K562 (cell line): ENCODE measurements at regions not wholly inside any gene's neighbourhood (a gene's known extent, or its start where the extent isn't known, plus 50 kb on each side); places are given as distances from the start of the nearest gene placed in this dataset.

Source experiments
- ATAC-seq: fragments of 200-7000 bp; cut with Tn5 transposase; 3 replicates; pipeline ENCODE4 v1.9.1; 2020; ENCODE audit warnings: moderate library complexity
- BruUV-seq: library from RNA; stranded (reverse); fragments of 400-500 nt; replicated peaks from 2 replicates; lab custom pipeline; 2021; lab: Mats Ljungman, UMichigan
- CTCF ChIA-PET: fragments of 300-600 bp; formaldehyde crosslinking; extraction: SDS; loops from one replicate; lab custom pipeline; 2021; ENCODE audit warnings: low intra/inter-chr PET ratio; lab: Yijun Ruan, JAX
- POLR2A ChIA-PET: fragments of 300-600, 350-650 bp; sonication (Branson Sonifier 250); formaldehyde crosslinking; extraction: SDS; loops from one replicate; lab custom pipeline; 2021; ENCODE audit warnings: antibody characterized with exemption, inconsistent platforms; lab: Yijun Ruan, JAX
- DNase-seq, 4 experiments: peaks; one replicate each; pipeline versions ENCODE4 v3.0.0 to v3.0.0-alpha.2; 2011 to 2018; ENCODE audit warnings: low spot score in 3 of 4, mixed read lengths in 3 of 4; ENCODE audit errors: extremely low read depth in 1 of 4
- FAIRE-seq: peaks from 2 replicates; lab custom pipeline; 2011; peaks lifted over from hg19 to GRCh38; lab: Jason Lieb, UNC
- H2AFZ ChIP-seq: 2 replicates; pipeline ENCODE4 v1.6.0; 2011; ENCODE audit warnings: low read depth, low read length, control low read depth, inconsistent platforms
- H3K27ac ChIP-seq: fragments of 200-600 bp; 3 replicates; pipeline ENCODE4 v1.8.0; 2011; ENCODE audit warnings: low read depth, mild to moderate bottlenecking, control low read depth, inconsistent platforms, low read length, moderate library complexity, mixed read lengths; ENCODE audit errors: extremely low read depth
- H3K27me3 ChIP-seq, 2 experiments: fragments of 300-600 bp in 1 of 2; 2 replicates in 1 of 2; 3 replicates in 1 of 2; pipeline versions ENCODE4 v1.6.0 to v1.8.0; 2011; ENCODE audit warnings: inconsistent platforms in 2 of 2, low read length in 2 of 2, mild to moderate bottlenecking in 1 of 2, mixed read lengths in 1 of 2, moderate library complexity in 1 of 2; ENCODE audit not compliant: control insufficient read depth in 2 of 2, insufficient read depth in 2 of 2
- H3K36me3 ChIP-seq: fragments of 300-600 bp; 3 replicates; pipeline ENCODE4 v1.8.0; 2011; ENCODE audit warnings: mild to moderate bottlenecking, low read length, inconsistent platforms; ENCODE audit not compliant: control insufficient read depth, insufficient read depth
- H3K4me1 ChIP-seq, 2 experiments: fragments of 200-600 bp in 1 of 2; replicated peaks in 1 of 2; 2 replicates in 1 of 2; 3 replicates in 1 of 2; pipeline versions ENCODE4 v1.5.1 to v1.8.0; 2011; ENCODE audit warnings: inconsistent platforms in 2 of 2, low read length in 2 of 2, mild to moderate bottlenecking in 1 of 2, mixed read lengths in 1 of 2, moderate library complexity in 1 of 2; ENCODE audit not compliant: control insufficient read depth in 2 of 2, insufficient read depth in 2 of 2
- H3K4me2 ChIP-seq: 2 replicates; pipeline ENCODE4 v1.6.1; 2011; ENCODE audit warnings: low read length, control low read depth, inconsistent platforms, mixed read lengths; ENCODE audit not compliant: insufficient read depth
- H3K4me3 ChIP-seq: fragments of 200-600 bp; sonication (generic), shearing (Covaris generic); 2 replicates; pipeline ENCODE4 v1.5.1; 2016; ENCODE audit warnings: control low read depth, inconsistent platforms
- H3K79me2 ChIP-seq: fragments of 200-600 bp; 3 replicates; pipeline ENCODE4 v1.8.0; 2011; ENCODE audit warnings: low read length, inconsistent platforms; ENCODE audit not compliant: control insufficient read depth, insufficient read depth
- H3K9ac ChIP-seq, 2 experiments: 2 replicates each; pipeline versions ENCODE4 v1.6.0 to v1.6.1; 2011; ENCODE audit warnings: low read depth in 2 of 2, low read length in 2 of 2, control low read depth in 1 of 2, inconsistent platforms in 1 of 2, mild to moderate bottlenecking in 1 of 2, mixed read lengths in 1 of 2; ENCODE audit not compliant: insufficient read depth in 1 of 2
- H3K9me1 ChIP-seq: one replicate; pipeline ENCODE4 v1.6.0; 2011; ENCODE audit warnings: inconsistent platforms, mild to moderate bottlenecking, low read length, moderate library complexity; ENCODE audit not compliant: control insufficient read depth, insufficient read depth
- H3K9me3 ChIP-seq: replicated peaks from 2 replicates; pipeline ENCODE4 v1.5.1; 2011; ENCODE audit warnings: low read depth, low read length, inconsistent platforms; ENCODE audit not compliant: control insufficient read depth, insufficient read depth
- H4K20me1 ChIP-seq: replicated peaks from 2 replicates; pipeline ENCODE4 v1.6.1; 2011; ENCODE audit warnings: low read length, inconsistent platforms, mixed read lengths; ENCODE audit not compliant: control insufficient read depth, insufficient read depth
- CBFA2T3 ChIP-seq: fragments of 450-650 bp; IDR thresholded peaks from 2 replicates; pipeline ENCODE4 v1.6.1; 2017
- GABPB2 ChIP-seq: fragments of 250-450 bp; sonication (Bioruptor Pico); conservative IDR thresholded peaks from 2 replicates; pipeline ENCODE4 v1.5.1; 2021; ENCODE audit warnings: mild to moderate bottlenecking
- MEF2D ChIP-seq: conservative IDR thresholded peaks from 2 replicates; pipeline ENCODE4 v1.6.1; 2016; ENCODE audit warnings: low read depth, missing genetic modification characterization, missing compliant biosample characterization
- MITF ChIP-seq: IDR thresholded peaks from 2 replicates; pipeline ENCODE4 v1.6.1; 2014; ENCODE audit warnings: antibody characterized with exemption
- TBP ChIP-seq: optimal IDR thresholded peaks from 2 replicates; pipeline ENCODE3; 2011; ENCODE audit warnings: low read depth, low read length, improper control_type of control experiment
- ZBTB7A ChIP-seq: IDR thresholded peaks from 2 replicates; pipeline ENCODE4 v1.6.1; 2011; ENCODE audit warnings: low read depth, mild to moderate bottlenecking, low read length, moderate library complexity, borderline replicate concordance; ENCODE audit not compliant: control insufficient read depth
- WGBS: fragments of 100-300 bp; shearing (Covaris generic); methylation state at CpG from one replicate; pipeline ENCODE4 v1.1.6; 2016; ENCODE audit warnings: low coverage, mixed read lengths; ENCODE audit not compliant: insufficient coverage; ENCODE audit errors: missing lambda C conversion rate; 5-methylcytosine and 5-hydroxymethylcytosine counted together
- in situ Hi-C: fragments of 300-500 bp; cut with MboI; formaldehyde crosslinking; loops from 4 replicates; pipeline ENCODE4 v1.15.0; 2018; ENCODE audit warnings: inconsistent platforms, mixed read lengths
- intact Hi-C: fragments of 100-400 bp; cut with micrococcal nuclease; formaldehyde crosslinking; loops from 2 replicates; pipeline ENCODE4 v1.14.2; 2022
- TF ChIP-seq, protein P1 (sequence below): sonication (generic); formaldehyde crosslinking; IDR thresholded peaks from 2 replicates; pipeline ENCODE4 v1.8.0; 2023; ENCODE audit warnings: mild to moderate bottlenecking, missing genetic modification reagents

GRCh38 chr18:78106946-78107345 lies 857.3 kb downstream of the GALR1 start:
- H3K36me3 ChIP-seq = no peaks in the 10 kb centered on the region
- TF ChIP-seq TBP = no peak
- H3K27ac ChIP-seq = no peak overlapping the region
- H4K20me1 ChIP-seq = no peaks in the 10 kb centered on the region
- DNase-seq (no peak), FAIRE-seq (no peak), ATAC-seq (no peak)
- intact Hi-C loops = no loop called here
- no peak overlapping the region for H3K4me2 ChIP-seq
- H3K27me3 ChIP-seq = peaks cover 0 to 30% of the 10 kb centered on the region in 2 experiments; a peak in 3 of 5 replicates
- H3K9me3 ChIP-seq = no peaks in the 10 kb centered on the region
- in situ Hi-C loops = no loop called here
- no peak overlapping the region for H3K9ac ChIP-seq
- no peaks in the 10 kb centered on the region for H3K4me1 ChIP-seq
- CTCF ChIA-PET = no interaction called here
- H2AFZ ChIP-seq = no peak overlapping the region
- POLR2A ChIA-PET = no interaction called here
- under 1% methylated on average over 14 of the region's 15 CpGs for WGBS
- no peaks in the 10 kb centered on the region for H3K79me2 ChIP-seq
- BruUV-seq = no TSS peak
- H3K4me3 ChIP-seq = no peak overlapping the region
- no peaks in the 10 kb centered on the region for H3K9me1 ChIP-seq

GRCh38 chr18:78107363-78107762 lies 857.7 kb downstream of the GALR1 start:
- H3K79me2 ChIP-seq = no peaks in the 10 kb centered on the region

More at GRCh38 chr18:78107363-78107762, 857.7 kb downstream of the GALR1 start:
- 4% methylated on average over 6 of the region's 9 CpGs for WGBS
- BruUV-seq = no TSS peak
- peaks cover 0 to 32% of the 10 kb centered on the region in 2 experiments; a peak in 3 of 5 replicates for H3K27me3 ChIP-seq
- no peak overlapping the region for H3K9ac ChIP-seq
- CTCF ChIA-PET = no interaction called here
- H3K27ac ChIP-seq = no peak overlapping the region
- FAIRE-seq = no peak
- H3K4me2 ChIP-seq = no peak overlapping the region
- H3K9me3 ChIP-seq = no peaks in the 10 kb centered on the region
- no peaks in the 10 kb centered on the region for H3K4me1 ChIP-seq
- no peak overlapping the region for H2AFZ ChIP-seq
- TF ChIP-seq CBFA2T3 (no peak), MITF (no peak), ZBTB7A (no peak), GABPB2 (CRISPR knock-in tag) (no peak), MEF2D (tag) (no peak)
- TF ChIP-seq, protein P1, sequence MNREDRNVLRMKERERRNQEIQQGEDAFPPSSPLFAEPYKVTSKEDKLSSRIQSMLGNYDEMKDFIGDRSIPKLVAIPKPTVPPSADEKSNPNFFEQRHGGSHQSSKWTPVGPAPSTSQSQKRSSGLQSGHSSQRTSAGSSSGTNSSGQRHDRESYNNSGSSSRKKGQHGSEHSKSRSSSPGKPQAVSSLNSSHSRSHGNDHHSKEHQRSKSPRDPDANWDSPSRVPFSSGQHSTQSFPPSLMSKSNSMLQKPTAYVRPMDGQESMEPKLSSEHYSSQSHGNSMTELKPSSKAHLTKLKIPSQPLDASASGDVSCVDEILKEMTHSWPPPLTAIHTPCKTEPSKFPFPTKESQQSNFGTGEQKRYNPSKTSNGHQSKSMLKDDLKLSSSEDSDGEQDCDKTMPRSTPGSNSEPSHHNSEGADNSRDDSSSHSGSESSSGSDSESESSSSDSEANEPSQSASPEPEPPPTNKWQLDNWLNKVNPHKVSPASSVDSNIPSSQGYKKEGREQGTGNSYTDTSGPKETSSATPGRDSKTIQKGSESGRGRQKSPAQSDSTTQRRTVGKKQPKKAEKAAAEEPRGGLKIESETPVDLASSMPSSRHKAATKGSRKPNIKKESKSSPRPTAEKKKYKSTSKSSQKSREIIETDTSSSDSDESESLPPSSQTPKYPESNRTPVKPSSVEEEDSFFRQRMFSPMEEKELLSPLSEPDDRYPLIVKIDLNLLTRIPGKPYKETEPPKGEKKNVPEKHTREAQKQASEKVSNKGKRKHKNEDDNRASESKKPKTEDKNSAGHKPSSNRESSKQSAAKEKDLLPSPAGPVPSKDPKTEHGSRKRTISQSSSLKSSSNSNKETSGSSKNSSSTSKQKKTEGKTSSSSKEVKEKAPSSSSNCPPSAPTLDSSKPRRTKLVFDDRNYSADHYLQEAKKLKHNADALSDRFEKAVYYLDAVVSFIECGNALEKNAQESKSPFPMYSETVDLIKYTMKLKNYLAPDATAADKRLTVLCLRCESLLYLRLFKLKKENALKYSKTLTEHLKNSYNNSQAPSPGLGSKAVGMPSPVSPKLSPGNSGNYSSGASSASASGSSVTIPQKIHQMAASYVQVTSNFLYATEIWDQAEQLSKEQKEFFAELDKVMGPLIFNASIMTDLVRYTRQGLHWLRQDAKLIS (CRISPR knock-in tag) = no peak
- TF ChIP-seq, all 486 proteins: peak for 0
- Histone ChIP-seq H3K36me3 (no peaks in the 10 kb centered on the region), H3K9me1 (no peaks in the 10 kb centered on the region), H4K20me1 (no peaks in the 10 kb centered on the region), H3K4me3 (no peak overlapping the region)
- intact Hi-C loops = no loop called here
- POLR2A ChIA-PET = interaction anchor here (0.6 kb wide), 1 partner anchor 684 kb away, joined by 3 read pairs; no protein-coding TSS in a partner anchor
- DNase-seq = no peak
- in situ Hi-C loops = no loop called here
- no peak for ATAC-seq
